ENCODE measurements at regions not wholly inside any gene's neighbourhood (a gene's known extent, or its start where the extent isn't known, plus 50 kb on each side); places are given as distances from the start of the nearest gene placed in this dataset.

DNA sequence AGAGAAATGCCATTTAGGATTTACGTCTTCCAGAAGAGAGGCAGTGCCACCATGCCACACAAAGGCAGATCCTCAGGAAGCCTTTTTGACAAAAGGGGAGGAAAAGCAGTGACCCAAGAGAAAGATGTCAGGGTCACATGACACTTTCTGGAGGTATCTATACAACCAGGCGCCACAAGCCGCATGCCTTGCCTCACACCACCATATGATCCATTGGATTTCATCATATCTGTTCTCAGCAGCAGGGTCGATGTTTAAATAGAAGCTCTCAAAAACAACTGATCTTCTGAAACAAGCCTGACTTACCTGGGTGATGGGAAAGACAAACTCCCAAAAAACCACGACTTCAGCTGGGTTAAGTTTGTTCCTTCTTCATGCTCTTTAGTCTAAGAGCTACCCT, 52.5 kb upstream of the UNC5B start:
- DNase-seq: no peak

DNA sequence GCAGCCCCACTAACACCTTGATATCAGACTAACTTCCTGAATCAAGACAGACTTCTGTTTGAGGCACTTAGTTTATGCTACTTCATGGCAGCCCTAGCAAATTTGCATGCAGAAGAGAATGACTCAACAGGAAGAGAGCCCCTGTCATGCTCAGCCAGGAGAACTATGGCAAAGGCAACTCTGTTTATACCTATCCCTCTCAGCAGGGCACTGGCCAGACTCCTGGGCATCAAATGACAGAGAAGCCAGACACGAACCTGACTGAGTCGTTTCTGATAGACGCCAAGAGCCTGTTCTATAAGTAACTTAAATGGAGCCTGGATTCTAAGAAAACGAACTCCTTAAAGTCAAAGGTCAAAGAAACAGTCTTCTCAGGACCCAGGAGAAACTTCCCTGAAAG, 50.9 kb upstream of the UNC5B start:
- DNase-seq: no peak

Data from GOT3 (cell line).